ENCODE measurements at regions not wholly inside any gene's neighbourhood (a gene's known extent, or its start where the extent isn't known, plus 50 kb on each side); places are given as distances from the start of the nearest gene placed in this dataset.

GRCh38 chr20:17059465-17059864 is 167.4 kb upstream of the PCSK2 start:
- Histone ChIP-seq H3K4me1 (no peaks in the 10 kb centered on the region), H3K27me3 (replicated peaks; ENCODE audit: control insufficient read depth, insufficient read depth, low read length) (no peaks in the 10 kb centered on the region; the same call in 1 of the 2 replicates), H3K36me3 (ENCODE audit: control insufficient read depth, insufficient read depth, low read length) (no peaks in the 10 kb centered on the region), H3K4me3 (ENCODE audit: low read depth, low read length) (no peak overlapping the region), H3K9me3 (peaks cover 4% of the 10 kb centered on the region; the same call in 1 of the 2 replicates)
- Mint-ChIP-seq H3K4me3 (ENCODE audit: unreplicated experiment) (no peak overlapping the region), H3K27me3 (ENCODE audit: insufficient read depth, unreplicated experiment) (no peaks in the 10 kb centered on the region), H3K36me3 (ENCODE audit: insufficient read depth, unreplicated experiment) (no peaks in the 10 kb centered on the region), H3K4me1 (ENCODE audit: low read depth, unreplicated experiment) (no peaks in the 10 kb centered on the region), H3K9me3 (ENCODE audit: unreplicated experiment) (peaks cover 15% of the 10 kb centered on the region), H3K27ac (ENCODE audit: unreplicated experiment) (no peak overlapping the region)
- POLR2A ChIA-PET = no interaction called here
- no TSS peak for BruUV-seq (replicated peaks)
- intact Hi-C loops (cut with micrococcal nuclease; ENCODE audit: unreplicated experiment) = no loop called here
- DNase-seq = no peak
- CTCF ChIA-PET = no interaction called here
- TF ChIP-seq CTCF (IDR thresholded peaks at IDR 0.05; ENCODE audit: insufficient read depth in 1 of 2, low read depth in 1 of 2, low read length in 1 of 2, severe bottlenecking in 1 of 2, unreplicated experiment in 1 of 2) = no peak

- H3K27me3 ChIP-seq (replicated peaks; ENCODE audit: control insufficient read depth, insufficient read depth, low read length) = no peaks in the 10 kb centered on the region; the same call in 1 of the 2 replicates
- H3K9me3 Mint-ChIP-seq (ENCODE audit: unreplicated experiment) = peaks cover 15% of the 10 kb centered on the region
- TF ChIP-seq CTCF (IDR thresholded peaks at IDR 0.05; ENCODE audit: insufficient read depth in 1 of 2, low read depth in 1 of 2, low read length in 1 of 2, severe bottlenecking in 1 of 2, unreplicated experiment in 1 of 2) = no peak
- no peak overlapping the region for H3K4me3 Mint-ChIP-seq (ENCODE audit: unreplicated experiment)
- no peak for DNase-seq
- no peaks in the 10 kb centered on the region for H3K36me3 Mint-ChIP-seq (ENCODE audit: insufficient read depth, unreplicated experiment)
- no peaks in the 10 kb centered on the region for H3K27me3 Mint-ChIP-seq (ENCODE audit: insufficient read depth, unreplicated experiment)
- no peak overlapping the region for H3K27ac Mint-ChIP-seq (ENCODE audit: unreplicated experiment)
- intact Hi-C loops (cut with micrococcal nuclease; ENCODE audit: unreplicated experiment) = no loop called here
- H3K9me3 ChIP-seq = peaks cover 4% of the 10 kb centered on the region; the same call in 1 of the 2 replicates
- H3K4me3 ChIP-seq (ENCODE audit: low read depth, low read length) = no peak overlapping the region
- POLR2A ChIA-PET = no interaction called here
- H3K4me1 Mint-ChIP-seq (ENCODE audit: low read depth, unreplicated experiment) = no peaks in the 10 kb centered on the region
- H3K36me3 ChIP-seq (ENCODE audit: control insufficient read depth, insufficient read depth, low read length) = no peaks in the 10 kb centered on the region
- BruUV-seq (replicated peaks) = no TSS peak
- H3K4me1 ChIP-seq = no peaks in the 10 kb centered on the region
- CTCF ChIA-PET = no interaction called here
These were observed 165.1 kb upstream of the PCSK2 start for GRCh38 chr20:17061715-17062114.

- Mint-ChIP-seq H3K36me3 (ENCODE audit: insufficient read depth, unreplicated experiment) (no peaks in the 10 kb centered on the region), H3K27me3 (ENCODE audit: insufficient read depth, unreplicated experiment) (peaks cover under 1% of the 10 kb centered on the region), H3K27ac (ENCODE audit: unreplicated experiment) (no peak overlapping the region), H3K4me1 (ENCODE audit: low read depth, unreplicated experiment) (no peaks in the 10 kb centered on the region), H3K9me3 (ENCODE audit: unreplicated experiment) (peaks cover 5% of the 10 kb centered on the region), H3K4me3 (ENCODE audit: unreplicated experiment) (no peak overlapping the region)
- ChIA-PET CTCF (no interaction called here), POLR2A (no interaction called here)
- BruUV-seq (replicated peaks) = no TSS peak
- TF ChIP-seq CTCF (IDR thresholded peaks at IDR 0.05; ENCODE audit: insufficient read depth in 1 of 2, low read depth in 1 of 2, low read length in 1 of 2, severe bottlenecking in 1 of 2, unreplicated experiment in 1 of 2) = no peak
- intact Hi-C loops (cut with micrococcal nuclease; ENCODE audit: unreplicated experiment) = no loop called here
- Histone ChIP-seq H3K4me3 (ENCODE audit: low read depth, low read length) (no peak overlapping the region), H3K27me3 (replicated peaks; ENCODE audit: control insufficient read depth, insufficient read depth, low read length) (no peaks in the 10 kb centered on the region; the same call in 1 of the 2 replicates), H3K9me3 (peaks cover 3% of the 10 kb centered on the region; the same call in 1 of the 2 replicates), H3K36me3 (ENCODE audit: control insufficient read depth, insufficient read depth, low read length) (no peaks in the 10 kb centered on the region), H3K4me1 (no peaks in the 10 kb centered on the region)
- DNase-seq = no peak
These were observed 164.1 kb upstream of the PCSK2 start for GRCh38 chr20:17062712-17063111.

Data from Caco-2 (cell line).